ENCODE measurements at regions not wholly inside any gene's neighbourhood (a gene's known extent, or its start where the extent isn't known, plus 50 kb on each side); places are given as distances from the start of the nearest gene placed in this dataset.

DNA sequence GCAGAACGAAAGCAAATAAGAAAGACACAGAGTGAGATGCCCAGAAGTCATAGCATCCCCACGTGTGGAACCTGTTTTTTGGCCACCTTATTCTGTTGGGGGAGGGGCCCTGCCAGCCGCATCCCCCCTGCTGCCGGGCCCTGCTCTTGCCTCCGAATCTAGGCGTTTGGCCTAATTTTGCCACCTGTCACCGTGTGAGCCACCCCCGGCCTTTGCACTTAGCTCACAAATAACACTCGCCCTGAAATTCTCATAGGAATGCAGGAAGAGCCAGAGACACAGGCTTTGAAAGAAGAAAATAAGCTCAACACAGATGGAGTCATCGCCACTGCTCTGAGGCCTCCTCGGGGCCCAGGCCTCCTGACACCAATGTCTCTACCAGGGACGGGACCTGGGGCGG, 522.6 kb upstream of the SALL3 start:
- H3K4me1 ChIP-seq: no peaks in the 10 kb centered on the region
- TF ChIP-seq POLR2AphosphoS5 (IDR thresholded peaks at IDR 0.05) (no peak), POLR2A (IDR thresholded peaks at IDR 0.05) (no peak), EP300 (IDR thresholded peaks at IDR 0.05) (no peak)
- TF ChIP-seq, protein P1, sequence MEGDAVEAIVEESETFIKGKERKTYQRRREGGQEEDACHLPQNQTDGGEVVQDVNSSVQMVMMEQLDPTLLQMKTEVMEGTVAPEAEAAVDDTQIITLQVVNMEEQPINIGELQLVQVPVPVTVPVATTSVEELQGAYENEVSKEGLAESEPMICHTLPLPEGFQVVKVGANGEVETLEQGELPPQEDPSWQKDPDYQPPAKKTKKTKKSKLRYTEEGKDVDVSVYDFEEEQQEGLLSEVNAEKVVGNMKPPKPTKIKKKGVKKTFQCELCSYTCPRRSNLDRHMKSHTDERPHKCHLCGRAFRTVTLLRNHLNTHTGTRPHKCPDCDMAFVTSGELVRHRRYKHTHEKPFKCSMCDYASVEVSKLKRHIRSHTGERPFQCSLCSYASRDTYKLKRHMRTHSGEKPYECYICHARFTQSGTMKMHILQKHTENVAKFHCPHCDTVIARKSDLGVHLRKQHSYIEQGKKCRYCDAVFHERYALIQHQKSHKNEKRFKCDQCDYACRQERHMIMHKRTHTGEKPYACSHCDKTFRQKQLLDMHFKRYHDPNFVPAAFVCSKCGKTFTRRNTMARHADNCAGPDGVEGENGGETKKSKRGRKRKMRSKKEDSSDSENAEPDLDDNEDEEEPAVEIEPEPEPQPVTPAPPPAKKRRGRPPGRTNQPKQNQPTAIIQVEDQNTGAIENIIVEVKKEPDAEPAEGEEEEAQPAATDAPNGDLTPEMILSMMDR (IDR thresholded peaks at IDR 0.05): no peak
- no peak overlapping the region for H3K4me3 ChIP-seq
- H3K27ac ChIP-seq: no peak overlapping the region
- no peak for DNase-seq
- intact Hi-C loops (cut with DNase I): no loop called here
- H3K36me3 ChIP-seq: no peaks in the 10 kb centered on the region
- no peaks in the 10 kb centered on the region for H3K27me3 ChIP-seq
- 85 to 88% methylated on average over 13 of the region's 13 CpGs for WGBS, 2 donors
- peaks cover 0 to 2% (median 0%) of the 10 kb centered on the region in 4 donors for H3K9me3 ChIP-seq

DNA sequence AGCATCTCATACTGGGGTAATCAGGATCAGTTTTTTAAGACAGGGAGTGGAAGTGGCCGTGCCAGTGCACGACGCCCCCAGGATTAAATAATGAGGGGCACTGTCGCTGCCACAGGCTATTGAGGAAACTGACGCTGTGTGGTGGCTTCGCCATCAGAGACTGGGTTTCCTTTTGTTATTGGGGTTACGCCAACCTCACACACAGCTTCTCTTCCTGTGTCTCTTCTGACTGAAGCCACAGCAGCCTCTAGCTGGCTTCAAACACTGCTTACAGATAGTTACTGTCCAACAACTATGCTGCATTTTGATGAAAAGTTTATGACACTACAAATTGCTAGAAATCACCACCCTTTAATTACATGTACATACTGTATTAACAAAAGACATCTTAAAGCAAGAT, 521.9 kb upstream of the SALL3 start:
- WGBS, 2 donors: 55 to 85% methylated on average over 7 of the region's 7 CpGs
- no peak overlapping the region for H3K4me3 ChIP-seq
- no peaks in the 10 kb centered on the region for H3K4me1 ChIP-seq
- no peak overlapping the region for H3K27ac ChIP-seq
- DNase-seq: no peak
- no peaks in the 10 kb centered on the region for H3K27me3 ChIP-seq
- H3K36me3 ChIP-seq: no peaks in the 10 kb centered on the region
- H3K9me3 ChIP-seq: peaks cover 0 to 2% (median 0%) of the 10 kb centered on the region in 4 donors
- intact Hi-C loops (cut with DNase I): no loop called here
- no peak for TF ChIP-seq EP300 (IDR thresholded peaks at IDR 0.05)
- TF ChIP-seq, protein P1 (IDR thresholded peaks at IDR 0.05): no peak
- TF ChIP-seq POLR2A (IDR thresholded peaks at IDR 0.05): no peak
- TF ChIP-seq POLR2AphosphoS5 (IDR thresholded peaks at IDR 0.05): no peak

DNA sequence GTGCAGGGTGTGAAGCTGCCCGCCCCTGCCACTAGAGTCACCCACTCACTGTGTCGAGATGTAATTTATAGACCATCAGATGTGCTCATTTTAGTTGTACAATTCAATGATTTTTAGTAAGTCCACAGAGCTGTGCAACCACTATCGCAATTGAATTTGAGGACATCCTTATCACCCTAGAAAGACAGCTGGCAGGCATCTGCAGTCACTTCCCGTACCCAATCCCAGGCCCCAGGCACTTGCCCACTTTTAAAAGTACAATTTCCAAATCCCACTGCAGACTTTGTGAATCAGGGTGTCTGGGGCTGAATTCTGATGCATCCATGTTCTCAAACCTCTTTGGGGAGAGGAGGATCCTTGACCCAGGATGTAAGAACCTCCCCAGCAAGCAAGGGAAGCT, 521.3 kb upstream of the SALL3 start:
- 84 to 88% methylated on average over 4 of the region's 4 CpGs for whole genome bisulfite sequencing, 2 donors
- H3K9me3 ChIP-seq: peaks cover 0 to 2% (median 0%) of the 10 kb centered on the region in 4 donors
- TF ChIP-seq EP300 (IDR thresholded peaks at IDR 0.05) (no peak), POLR2AphosphoS5 (IDR thresholded peaks at IDR 0.05) (no peak), POLR2A (IDR thresholded peaks at IDR 0.05) (no peak)
- TF ChIP-seq, protein P1 (IDR thresholded peaks at IDR 0.05): no peak
- no peak overlapping the region for H3K4me3 ChIP-seq
- DNase-seq: no peak
- no peak overlapping the region for H3K27ac ChIP-seq
- intact Hi-C loops (cut with DNase I): no loop called here
- no peaks in the 10 kb centered on the region for H3K36me3 ChIP-seq
- H3K27me3 ChIP-seq: no peaks in the 10 kb centered on the region
- H3K4me1 ChIP-seq: no peaks in the 10 kb centered on the region

DNA sequence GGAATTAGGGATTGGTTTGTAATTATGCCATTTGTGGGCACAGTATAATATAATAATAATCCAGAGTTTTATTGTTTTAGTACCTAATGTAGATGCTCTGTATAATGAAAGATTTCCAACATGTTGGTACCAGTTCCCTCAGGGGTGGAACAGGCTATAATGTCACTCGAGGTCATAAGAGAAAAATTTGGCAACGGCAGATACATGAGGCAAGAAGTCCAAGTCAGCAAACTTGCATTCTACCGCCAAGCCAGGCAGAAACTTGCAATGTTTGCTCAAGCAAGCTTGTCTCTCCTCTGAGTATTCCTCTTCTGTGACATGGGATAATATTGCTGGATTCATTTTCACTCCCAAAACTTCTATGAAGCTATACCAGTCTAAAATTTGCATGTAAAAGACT, 520.0 kb upstream of the SALL3 start:
- intact Hi-C loops (cut with DNase I): no loop called here
- H3K4me3 ChIP-seq: no peak overlapping the region
- WGBS, 2 donors: 43 to 61% methylated on average over 3 of the region's 3 CpGs

More for the DNA sequence above, 520.0 kb upstream of the SALL3 start:
- Histone ChIP-seq H3K4me1 (no peaks in the 10 kb centered on the region), H3K27ac (no peak overlapping the region), H3K27me3 (no peaks in the 10 kb centered on the region), H3K36me3 (no peaks in the 10 kb centered on the region), H3K9me3 (peaks cover 0 to 3% (median under 1%) of the 10 kb centered on the region in 4 donors)
- TF ChIP-seq POLR2A (IDR thresholded peaks at IDR 0.05): no peak
- TF ChIP-seq, protein P1 (IDR thresholded peaks at IDR 0.05): no peak
- TF ChIP-seq EP300 (IDR thresholded peaks at IDR 0.05): no peak
- TF ChIP-seq POLR2AphosphoS5 (IDR thresholded peaks at IDR 0.05): no peak
- no peak for DNase-seq

Data from sigmoid colon (tissue), 6 donors.